Jurkat, Clone E6-1 (cell line): ENCODE measurements at regions not wholly inside any gene's neighbourhood (a gene's known extent, or its start where the extent isn't known, plus 50 kb on each side); places are given as distances from the start of the nearest gene placed in this dataset.
"Not testable (repeated sequence)": the region's sequence is repeated elsewhere in the genome, so short reads cannot be mapped to it uniquely, and the experiment has no call there.

Experiments used
- DNase-seq: peaks from one replicate; pipeline ENCODE4 v3.0.0-alpha.2; 2011; ENCODE audit warnings: low read depth, low spot score
- H3K4me3 ChIP-seq: 2 replicates; pipeline ENCODE4 v1.5.1; 2011; ENCODE audit warnings: mild to moderate bottlenecking, low read length, control low read depth, moderate library complexity

GRCh38 chr6:140671926-140672325 lies 1297.5 kb upstream of the CITED2 start:
- no peak overlapping the region for H3K4me3 ChIP-seq
- DNase-seq, result no peak

- no peak for DNase-seq
- no peak overlapping the region for H3K4me3 ChIP-seq
These were observed 1295.6 kb upstream of the CITED2 start for GRCh38 chr6:140670021-140670420.

GRCh38 chr6:140669321-140669720 lies 1294.9 kb upstream of the CITED2 start:
- H3K4me3 ChIP-seq, result no peak overlapping the region
- no peak for DNase-seq

DNA sequence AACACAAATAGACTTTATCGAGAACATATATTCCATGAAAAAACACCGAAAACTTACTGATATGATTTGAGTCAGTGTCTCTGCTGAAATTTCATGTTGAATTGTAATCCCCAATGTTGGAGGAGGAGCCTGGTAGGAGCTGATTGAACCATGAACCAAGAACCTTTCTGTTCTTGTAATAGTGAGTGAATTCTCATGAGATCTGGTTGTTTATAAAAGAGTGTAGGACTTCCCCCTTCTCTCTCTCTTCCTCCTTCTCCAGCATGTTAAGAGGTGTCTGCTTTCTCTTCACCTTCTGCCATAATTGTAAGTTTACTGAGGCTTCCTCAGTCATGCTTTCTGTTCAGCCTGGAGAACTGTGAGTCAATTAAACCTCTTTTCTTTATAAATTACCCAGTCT lies 1289.3 kb upstream of the CITED2 start:
- DNase-seq, result no peak

GRCh38 chr6:140663094-140663493 lies 1288.6 kb upstream of the CITED2 start:
- no peak overlapping the region for H3K4me3 ChIP-seq
- DNase-seq, result no peak

More for the DNA sequence above, 1289.3 kb upstream of the CITED2 start:
- H3K4me3 ChIP-seq, result no peak overlapping the region

GRCh38 chr6:140661691-140662090 lies 1287.2 kb upstream of the CITED2 start:
- no peak for DNase-seq
- H3K4me3 ChIP-seq, result no peak overlapping the region

GRCh38 chr6:140660295-140660694 lies 1285.8 kb upstream of the CITED2 start:
- H3K4me3 ChIP-seq, result no peak overlapping the region
- no peak for DNase-seq

DNA sequence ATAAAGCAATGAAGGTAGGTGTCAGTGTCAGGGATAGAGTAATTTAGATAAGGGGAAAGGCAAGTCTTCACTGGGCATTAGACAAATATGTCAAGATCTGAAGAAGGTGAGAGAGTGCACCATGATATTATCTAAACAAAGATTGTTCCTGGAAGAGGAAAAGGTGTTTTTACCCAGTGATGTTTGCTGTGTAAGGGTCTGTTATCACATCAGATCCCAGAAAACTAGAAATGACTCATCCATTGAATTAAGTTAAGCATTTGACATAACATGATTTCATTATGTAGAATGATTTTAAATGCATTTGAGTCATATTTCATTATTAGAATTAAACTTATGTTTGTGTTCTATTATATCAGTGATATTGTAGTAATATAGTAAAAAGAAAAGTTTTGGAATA lies 1279.5 kb upstream of the CITED2 start:
- DNase-seq, result no peak
- H3K4me3 ChIP-seq, result no peak overlapping the region

- no peak overlapping the region for H3K4me3 ChIP-seq
- DNase-seq, result no peak
These were observed 1279.1 kb upstream of the CITED2 start for GRCh38 chr6:140653506-140653905.

GRCh38 chr6:140649502-140649901 lies 1275.1 kb upstream of the CITED2 start:
- not testable (repeated sequence) for DNase-seq, H3K4me3 ChIP-seq

- DNase-seq, H3K4me3 ChIP-seq: not testable (repeated sequence)
These were observed 1272.9 kb upstream of the CITED2 start for GRCh38 chr6:140647322-140647721.

DNA sequence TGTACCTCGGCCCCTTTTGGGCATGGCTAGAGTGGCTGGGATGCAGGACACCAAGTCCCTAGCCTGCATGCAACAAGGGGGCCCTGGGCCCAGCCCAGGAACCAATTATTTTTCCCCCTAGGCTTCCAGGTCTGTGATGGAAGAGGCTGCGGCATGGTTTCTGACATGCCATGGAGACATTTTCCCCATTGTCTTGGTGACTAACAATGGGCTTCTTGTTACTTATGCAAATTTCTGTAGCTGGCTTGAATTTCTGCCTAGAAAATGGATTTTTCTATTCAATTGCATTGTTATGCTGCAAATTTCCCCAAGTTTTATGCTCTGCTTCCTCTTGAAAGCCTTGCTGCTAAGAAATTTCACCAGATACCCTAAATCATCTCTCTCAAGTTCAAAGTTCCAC lies 1269.6 kb upstream of the CITED2 start:
- DNase-seq, result no peak
- no peak overlapping the region for H3K4me3 ChIP-seq

GRCh38 chr6:140641412-140641811 lies 1267.0 kb upstream of the CITED2 start:
- H3K4me3 ChIP-seq, result no peak overlapping the region
- no peak for DNase-seq

DNA sequence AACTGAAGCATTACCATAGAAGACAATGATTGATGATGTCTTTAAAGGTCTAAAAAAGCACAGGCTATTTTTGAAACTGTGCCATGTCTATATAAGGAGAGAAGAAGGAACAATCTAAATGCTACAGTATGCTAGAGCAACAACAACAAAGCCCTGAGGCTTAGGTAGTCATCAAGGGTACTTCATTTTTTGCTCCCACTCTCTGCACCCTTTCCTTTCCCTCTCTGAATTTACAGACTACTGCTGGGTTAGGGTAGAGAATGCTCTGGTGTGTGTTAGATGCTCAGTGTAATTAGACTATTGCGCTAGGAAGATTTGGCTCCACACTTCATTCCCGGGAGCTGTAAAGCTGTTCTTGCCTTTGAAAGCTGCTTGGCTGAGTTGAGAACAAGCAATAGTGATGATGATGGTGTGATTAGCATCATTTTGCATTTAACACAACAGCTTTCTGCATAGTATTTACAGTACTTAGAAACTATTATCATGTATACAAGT lies 1262.5 kb upstream of the CITED2 start:
- no peak overlapping the region for H3K4me3 ChIP-seq
- DNase-seq, result no peak

- no peak for DNase-seq
- no peak overlapping the region for H3K4me3 ChIP-seq
These were observed 1261.9 kb upstream of the CITED2 start for GRCh38 chr6:140636271-140636907.

GRCh38 chr6:140627002-140627401 lies 1252.6 kb upstream of the CITED2 start:
- H3K4me3 ChIP-seq, result no peak overlapping the region

GRCh38 chr6:140623498-140623897 lies 1249.0 kb upstream of the CITED2 start:
- no peak for DNase-seq
- H3K4me3 ChIP-seq, result no peak overlapping the region

More at GRCh38 chr6:140627002-140627401, 1252.6 kb upstream of the CITED2 start:
- DNase-seq, result no peak

- DNase-seq, result no peak
These were observed 1246.0 kb upstream of the CITED2 start for GRCh38 chr6:140620496-140620895.

GRCh38 chr6:140609956-140610355 lies 1235.5 kb upstream of the CITED2 start:
- no peak overlapping the region for H3K4me3 ChIP-seq

More at GRCh38 chr6:140620496-140620895, 1246.0 kb upstream of the CITED2 start:
- no peak overlapping the region for H3K4me3 ChIP-seq

DNA sequence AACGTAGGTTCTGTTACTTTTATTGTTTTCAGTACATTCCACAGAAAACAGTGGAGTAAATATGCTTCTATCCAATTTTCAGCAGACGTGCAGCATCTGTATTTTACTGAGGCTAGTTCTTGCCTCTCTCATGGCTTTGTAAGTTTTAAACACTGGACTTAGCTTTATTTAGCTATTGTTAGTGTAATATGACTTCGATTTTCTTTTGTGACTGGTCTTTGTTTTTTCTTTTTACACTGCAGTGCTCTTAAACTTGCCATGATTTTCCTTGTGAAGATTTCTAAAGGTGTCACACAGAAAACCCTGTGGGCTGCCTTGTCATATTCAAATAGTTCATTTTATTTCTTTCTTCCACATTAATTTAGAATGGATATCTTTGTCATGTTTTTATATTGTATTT lies 1234.9 kb upstream of the CITED2 start:
- no peak overlapping the region for H3K4me3 ChIP-seq
- DNase-seq, result no peak

More at GRCh38 chr6:140609956-140610355, 1235.5 kb upstream of the CITED2 start:
- no peak for DNase-seq

DNA sequence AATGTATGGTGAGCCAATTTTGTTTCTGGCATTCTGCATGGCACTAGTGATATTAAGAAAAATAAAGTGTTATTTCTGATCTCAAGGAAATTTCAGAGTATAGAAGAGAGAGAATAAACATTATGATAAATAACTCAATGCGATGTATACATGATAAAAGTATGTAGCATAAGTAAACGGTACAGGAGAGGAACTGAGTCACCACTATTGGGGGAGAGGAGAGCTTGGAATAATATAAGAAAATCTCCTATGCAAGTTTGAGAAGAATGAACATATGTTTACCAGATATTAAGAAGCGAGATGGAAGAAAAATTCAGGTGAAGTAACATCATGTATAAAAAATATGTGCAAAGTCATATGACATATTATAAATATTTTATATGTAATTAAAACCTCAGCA lies 1230.3 kb upstream of the CITED2 start:
- H3K4me3 ChIP-seq, result no peak overlapping the region
- no peak for DNase-seq
